ENCODE measurements at regions not wholly inside any gene's neighbourhood (a gene's known extent, or its start where the extent isn't known, plus 50 kb on each side); places are given as distances from the start of the nearest gene placed in this dataset.

DNA sequence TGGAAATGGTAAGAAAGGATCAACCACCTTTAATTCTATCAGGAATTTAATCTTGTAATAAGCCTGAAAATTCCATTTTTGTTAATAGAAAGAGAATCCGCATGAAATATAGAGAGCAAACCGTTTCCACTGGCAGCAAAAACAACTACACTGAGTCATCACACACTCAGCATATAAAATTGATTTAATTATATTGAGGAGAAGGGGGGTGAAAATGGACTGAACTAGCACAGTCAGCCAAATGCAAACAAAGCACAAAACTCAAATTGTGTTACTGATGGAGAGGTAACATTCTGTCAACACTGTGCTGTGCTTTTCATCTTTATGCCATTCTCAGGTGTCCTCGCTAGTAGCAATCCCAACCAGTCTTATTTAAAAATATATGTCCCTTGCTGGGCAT is 1583.9 kb downstream of the MRPL39 start:
- ChIA-PET CTCF (ENCODE audit: partially characterized antibody) (no interaction called here), POLR2A (ENCODE audit: partially characterized antibody) (no interaction called here)
- TF ChIP-seq CHD1 (IDR thresholded peaks at IDR 0.05; ENCODE audit: low read depth, low read length) (no peak), POU5F1 (IDR thresholded peaks at IDR 0.05; ENCODE audit: low read depth, low read length) (no peak), YY1 (IDR thresholded peaks at IDR 0.05; ENCODE audit: low read depth, low read length) (no peak), CEBPB (IDR thresholded peaks at IDR 0.05; ENCODE audit: low read depth, low read length) (no peak), SP2 (IDR thresholded peaks at IDR 0.05; ENCODE audit: low read length) (no peak), RNF2 (IDR thresholded peaks at IDR 0.05; ENCODE audit: borderline replicate concordance, low read depth, low read length, missing control alignments, poor library complexity, severe bottlenecking) (no peak), MAFK (IDR thresholded peaks at IDR 0.05; ENCODE audit: low read depth, low read length) (no peak), BACH1 (IDR thresholded peaks at IDR 0.05; ENCODE audit: low read length) (no peak), CTBP2 (IDR thresholded peaks at IDR 0.05; ENCODE audit: borderline replicate concordance, insufficient read depth, insufficient read length, low read length) (no peak), BCL11A (IDR thresholded peaks at IDR 0.05; ENCODE audit: low read depth in 2 of 2, low read length in 2 of 2) (no peak), SAP30 (IDR thresholded peaks at IDR 0.05; ENCODE audit: insufficient read depth, insufficient replicate concordance, low read length) (no peak), SIN3A (conservative IDR thresholded peaks at IDR 0.05 in 1 of 2, IDR thresholded peaks at IDR 0.05 in 1 of 2; ENCODE audit: low read depth in 1 of 2, low read length in 2 of 2) (no peak), TAF1 (IDR thresholded peaks at IDR 0.05; ENCODE audit: low read depth, low read length) (no peak)
- TF ChIP-seq, protein P1, sequence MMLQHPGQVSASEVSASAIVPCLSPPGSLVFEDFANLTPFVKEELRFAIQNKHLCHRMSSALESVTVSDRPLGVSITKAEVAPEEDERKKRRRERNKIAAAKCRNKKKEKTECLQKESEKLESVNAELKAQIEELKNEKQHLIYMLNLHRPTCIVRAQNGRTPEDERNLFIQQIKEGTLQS (IDR thresholded peaks at IDR 0.05; ENCODE audit: insufficient read depth, low read depth, low read length), result no peak

More for the DNA sequence above, 1583.9 kb downstream of the MRPL39 start:
- Histone ChIP-seq H2AK5ac (ENCODE audit: low read depth, low read length) (no peak overlapping the region), H3K36me3 (ENCODE audit: control insufficient read depth in 2 of 4, insufficient read depth in 4 of 4, low read length in 3 of 4) (no peaks in the 10 kb centered on the region; a peak in 1 of 8 replicates), H3K27ac (ENCODE audit: low read depth, low read length) (no peak overlapping the region), H3K56ac (replicated peaks; ENCODE audit: insufficient read length, low read depth, low read length) (no peak overlapping the region), H3K27me3 (replicated peaks in 1 of 4; ENCODE audit: control insufficient read depth in 3 of 4, extremely low read depth in 1 of 4, insufficient read depth in 3 of 4, low read length in 3 of 4) (no peaks in the 10 kb centered on the region), H2BK120ac (replicated peaks; ENCODE audit: low read depth, low read length) (no peak overlapping the region), H3K4me1 (replicated peaks in 1 of 4; ENCODE audit: control insufficient read depth in 3 of 4, insufficient read depth in 4 of 4, low read length in 3 of 4) (no peaks in the 10 kb centered on the region), H3K4me2 (ENCODE audit: insufficient read depth in 1 of 2, low read depth in 2 of 2, low read length in 2 of 2) (no peak overlapping the region), H2BK15ac (ENCODE audit: low read length) (no peak overlapping the region), H3K4ac (replicated peaks; ENCODE audit: insufficient read length, low read depth, low read length) (no peak overlapping the region), H2AFZ (ENCODE audit: low read length) (no peak overlapping the region), H3K14ac (ENCODE audit: insufficient read length) (no peak overlapping the region), H4K91ac (replicated peaks; ENCODE audit: insufficient read length, low read length) (no peak overlapping the region), H3K4me3 (ENCODE audit: extremely low read depth in 1 of 4, insufficient read depth in 2 of 4, low read depth in 3 of 4, low read length in 4 of 4) (no peak overlapping the region), H3K79me2 (ENCODE audit: control insufficient read depth in 1 of 2, insufficient read depth in 2 of 2, low read length in 2 of 2) (no peaks in the 10 kb centered on the region), H2BK20ac (ENCODE audit: low read length) (no peak overlapping the region), H3K23me2 (ENCODE audit: low read depth, low read length) (no peaks in the 10 kb centered on the region), H2BK5ac (ENCODE audit: low read depth, low read length) (no peak overlapping the region), H4K5ac (ENCODE audit: insufficient read length, low read depth, low read length) (no peak overlapping the region), H3K9ac (replicated peaks in 1 of 4; ENCODE audit: extremely low read depth in 1 of 4, low read depth in 3 of 4, low read length in 3 of 4) (no peak overlapping the region), H3K18ac (ENCODE audit: extremely low read depth, low read length) (no peak overlapping the region), H3K9me3 (ENCODE audit: insufficient read depth in 2 of 2, low read depth in 1 of 2, low read length in 1 of 2) (peaks cover 25 to 29% of the 10 kb centered on the region in 2 experiments), H4K8ac (ENCODE audit: extremely low read depth, insufficient read depth, low read length) (no peak overlapping the region), H3K23ac (ENCODE audit: insufficient read length) (no peak overlapping the region), H3K79me1 (ENCODE audit: low read depth, low read length) (no peaks in the 10 kb centered on the region), H2BK12ac (ENCODE audit: low read depth, low read length) (no peak overlapping the region), H4K20me1 (replicated peaks in 1 of 2; ENCODE audit: control insufficient read depth in 1 of 2, insufficient read depth in 2 of 2, low read length in 2 of 2) (no peaks in the 10 kb centered on the region)
- DNase-seq (ENCODE audit: low read depth in 1 of 2, low spot score in 2 of 2) (no peak), FAIRE-seq (no peak)
- 54% methylated on average over 3 of the region's 3 CpGs; no CpG with 5 or more reads in 1 of the 2 experiments for WGBS, 2 experiments (ENCODE audit: extremely low coverage in 1 of 2, insufficient coverage in 1 of 2, insufficient read length in 1 of 2, insufficient replicate concordance in 2 of 2, low coverage in 1 of 2, low lambda C conversion rate in 2 of 2, missing lambda C conversion rate in 1 of 2)
